ENCODE measurements at regions not wholly inside any gene's neighbourhood (a gene's known extent, or its start where the extent isn't known, plus 50 kb on each side); places are given as distances from the start of the nearest gene placed in this dataset.

DNA sequence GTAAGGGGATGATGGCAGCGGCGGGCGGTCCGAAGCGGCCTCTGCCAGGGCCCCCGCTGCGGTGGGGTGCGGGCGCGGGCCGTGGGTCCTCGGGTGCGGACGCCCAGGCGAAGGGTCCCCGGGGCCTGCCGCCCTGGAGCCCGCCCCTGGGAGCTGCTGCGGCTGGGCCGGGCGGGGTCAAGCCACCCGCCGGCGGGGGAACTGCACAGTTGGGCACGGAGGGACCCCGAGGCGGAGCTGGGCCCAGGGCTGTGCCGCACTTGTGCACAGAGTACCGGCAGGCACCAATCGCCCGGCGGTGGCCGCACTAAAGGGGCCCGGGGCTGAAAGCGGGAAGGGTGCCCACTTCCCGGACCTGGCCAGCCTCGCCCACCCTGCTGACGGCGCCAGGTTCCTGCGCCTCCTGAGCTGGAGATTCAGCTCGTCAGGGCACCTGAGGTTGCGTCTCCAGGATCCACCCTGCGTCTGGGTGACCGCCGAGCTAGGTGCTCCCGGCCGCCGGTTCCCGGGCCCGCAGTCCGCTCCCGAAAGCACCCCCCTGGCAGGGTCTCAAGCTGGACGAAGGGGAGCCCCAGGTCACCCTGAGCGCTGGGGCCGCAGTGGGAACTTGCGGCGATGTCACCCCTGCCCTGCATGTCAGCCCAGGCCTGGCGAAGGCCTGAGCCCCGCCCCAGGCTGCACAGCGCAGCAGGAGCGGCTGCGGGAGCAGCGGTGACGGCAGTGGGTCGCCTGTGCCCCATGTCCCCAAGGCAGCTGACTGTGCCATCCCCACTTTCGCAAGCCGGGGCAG is 56.7 kb upstream of the ETV3 start:
- no peak overlapping the region for H3K4me2 ChIP-seq (ENCODE audit: low read length)
- no peak overlapping the region for H3K27ac ChIP-seq (ENCODE audit: low read depth, low read length)
- no peaks in the 10 kb centered on the region for H3K79me2 ChIP-seq (ENCODE audit: control insufficient read depth, insufficient read depth, low read length, poor library complexity)
- WGBS (ENCODE audit: extremely low coverage, insufficient coverage, insufficient read length): no CpG with 5 or more reads among the region's 67 CpGs
- H2BK5ac ChIP-seq (ENCODE audit: low read depth, low read length, poor library complexity): no peak overlapping the region
- no peak overlapping the region for H3K23ac ChIP-seq (ENCODE audit: low read length)
- H3K4me3 ChIP-seq (ENCODE audit: low read depth, low read length): no peak overlapping the region
- H3K36me3 ChIP-seq (ENCODE audit: control insufficient read depth in 1 of 2, insufficient read depth in 2 of 2, low read length in 2 of 2): no peaks in the 10 kb centered on the region
- H2AK5ac ChIP-seq (ENCODE audit: low read length): no peak overlapping the region
- no peak overlapping the region for H2BK120ac ChIP-seq (ENCODE audit: insufficient read depth, low read length, poor library complexity)
- H3K18ac ChIP-seq (ENCODE audit: low read length): no peak overlapping the region
- H3K79me1 ChIP-seq (ENCODE audit: low read length): peaks cover 3% of the 10 kb centered on the region
- peaks cover 2 to 7% of the 10 kb centered on the region in 2 experiments for H3K4me1 ChIP-seq (ENCODE audit: control insufficient read depth in 1 of 2, insufficient read depth in 2 of 2, low read length in 2 of 2)
- no peak for DNase-seq
- no peak overlapping the region for H4K8ac ChIP-seq (ENCODE audit: low read depth, low read length)
- no peak overlapping the region for H3K14ac ChIP-seq (ENCODE audit: low read length)
- H2AFZ ChIP-seq (ENCODE audit: insufficient read depth, low read length, poor library complexity): no peak overlapping the region
- no peak overlapping the region for H3K4ac ChIP-seq (ENCODE audit: low read depth, low read length)
- no peak overlapping the region for H4K12ac ChIP-seq (ENCODE audit: low read depth, low read length)
- H3K27me3 ChIP-seq (ENCODE audit: insufficient read depth, low read length): no peaks in the 10 kb centered on the region
- peaks cover 2% of the 10 kb centered on the region for H3K9me3 ChIP-seq (ENCODE audit: insufficient read depth, low read depth, low read length)
- H4K91ac ChIP-seq (ENCODE audit: low read depth, low read length): no peak overlapping the region
- no peak overlapping the region for H3K9ac ChIP-seq (ENCODE audit: low read length)
- H2BK12ac ChIP-seq (ENCODE audit: low read length): no peak overlapping the region

DNA sequence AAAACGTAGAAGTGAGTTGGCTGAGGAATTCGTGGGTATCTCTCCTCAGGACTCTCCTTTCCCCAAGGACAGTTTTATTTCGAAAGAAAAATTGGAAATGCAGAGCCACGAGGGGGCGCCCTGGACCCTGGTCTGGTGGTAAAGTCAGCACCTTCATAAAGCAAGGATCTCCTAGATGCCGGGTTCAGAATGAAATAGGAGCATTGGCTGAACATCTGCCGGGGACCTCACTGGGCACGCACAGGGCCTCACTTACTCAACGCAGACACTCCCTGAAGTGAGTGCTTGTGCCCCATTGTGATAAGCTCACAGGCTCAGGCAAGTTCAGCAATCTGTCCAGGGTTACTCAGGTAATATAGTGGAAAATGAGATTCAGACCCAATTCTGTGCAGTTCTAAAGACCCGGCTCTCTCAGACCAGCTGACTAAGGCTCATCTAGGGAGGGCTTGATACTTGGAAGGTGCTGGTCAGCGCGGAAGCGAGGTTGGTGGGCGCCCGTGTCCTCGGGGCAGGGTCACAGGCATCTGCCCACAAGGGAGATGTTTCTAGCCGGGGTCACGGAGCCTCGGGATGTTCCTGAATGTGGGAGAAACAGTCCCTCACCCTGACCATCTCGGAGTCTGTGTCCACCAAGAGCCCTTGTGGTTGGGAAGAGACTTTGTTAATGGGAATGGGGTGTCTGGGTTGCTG is 55.7 kb upstream of the ETV3 start:
- Histone ChIP-seq H3K79me1 (ENCODE audit: low read length) (no peaks in the 10 kb centered on the region), H3K27ac (ENCODE audit: low read depth, low read length) (no peak overlapping the region), H3K27me3 (ENCODE audit: insufficient read depth, low read length) (no peaks in the 10 kb centered on the region), H4K91ac (ENCODE audit: low read depth, low read length) (no peak overlapping the region), H3K14ac (ENCODE audit: low read length) (no peak overlapping the region), H2AK5ac (ENCODE audit: low read length) (no peak overlapping the region), H3K9ac (ENCODE audit: low read length) (no peak overlapping the region), H3K36me3 (ENCODE audit: control insufficient read depth in 1 of 2, insufficient read depth in 2 of 2, low read length in 2 of 2) (no peaks in the 10 kb centered on the region), H2BK12ac (ENCODE audit: low read length) (no peak overlapping the region), H3K4me3 (ENCODE audit: low read depth, low read length) (no peak overlapping the region), H2BK5ac (ENCODE audit: low read depth, low read length, poor library complexity) (no peak overlapping the region), H3K4me2 (ENCODE audit: low read length) (no peak overlapping the region), H3K18ac (ENCODE audit: low read length) (no peak overlapping the region), H2BK120ac (ENCODE audit: insufficient read depth, low read length, poor library complexity) (no peak overlapping the region), H4K8ac (ENCODE audit: low read depth, low read length) (no peak overlapping the region), H2AFZ (ENCODE audit: insufficient read depth, low read length, poor library complexity) (no peak overlapping the region), H3K23ac (ENCODE audit: low read length) (no peak overlapping the region), H3K4me1 (ENCODE audit: control insufficient read depth in 1 of 2, insufficient read depth in 2 of 2, low read length in 2 of 2) (peaks cover 0 to 3% of the 10 kb centered on the region in 2 experiments), H4K12ac (ENCODE audit: low read depth, low read length) (no peak overlapping the region), H3K9me3 (ENCODE audit: insufficient read depth, low read depth, low read length) (peaks cover 2% of the 10 kb centered on the region), H3K4ac (ENCODE audit: low read depth, low read length) (no peak overlapping the region), H3K79me2 (ENCODE audit: control insufficient read depth, insufficient read depth, low read length, poor library complexity) (no peaks in the 10 kb centered on the region)
- WGBS (ENCODE audit: extremely low coverage, insufficient coverage, insufficient read length): no CpG with 5 or more reads among the region's 20 CpGs
- DNase-seq: peak; percentile 68 to 89

- no peak overlapping the region for H3K4ac ChIP-seq (ENCODE audit: low read depth, low read length)
- H4K91ac ChIP-seq (ENCODE audit: low read depth, low read length): no peak overlapping the region
- no peak overlapping the region for H3K27ac ChIP-seq (ENCODE audit: low read depth, low read length)
- H3K79me2 ChIP-seq (ENCODE audit: control insufficient read depth, insufficient read depth, low read length, poor library complexity): no peaks in the 10 kb centered on the region
- H2AFZ ChIP-seq (ENCODE audit: insufficient read depth, low read length, poor library complexity): no peak overlapping the region
- no peak overlapping the region for H2BK5ac ChIP-seq (ENCODE audit: low read depth, low read length, poor library complexity)
- H3K27me3 ChIP-seq (ENCODE audit: insufficient read depth, low read length): no peaks in the 10 kb centered on the region
- no CpG with 5 or more reads among the region's 1 CpG for WGBS (ENCODE audit: extremely low coverage, insufficient coverage, insufficient read length)
- H3K4me1 ChIP-seq (ENCODE audit: control insufficient read depth in 1 of 2, insufficient read depth in 2 of 2, low read length in 2 of 2): no peaks in the 10 kb centered on the region
- no peak overlapping the region for H3K23ac ChIP-seq (ENCODE audit: low read length)
- H3K9me3 ChIP-seq (ENCODE audit: insufficient read depth, low read depth, low read length): peaks cover 2% of the 10 kb centered on the region
- H3K36me3 ChIP-seq (ENCODE audit: control insufficient read depth in 1 of 2, insufficient read depth in 2 of 2, low read length in 2 of 2): no peaks in the 10 kb centered on the region
- H3K18ac ChIP-seq (ENCODE audit: low read length): no peak overlapping the region
- no peak for DNase-seq
- H3K14ac ChIP-seq (ENCODE audit: low read length): no peak overlapping the region
- H3K79me1 ChIP-seq (ENCODE audit: low read length): no peaks in the 10 kb centered on the region
- H3K4me2 ChIP-seq (ENCODE audit: low read length): no peak overlapping the region
- no peak overlapping the region for H2AK5ac ChIP-seq (ENCODE audit: low read length)
- no peak overlapping the region for H4K12ac ChIP-seq (ENCODE audit: low read depth, low read length)
- H2BK120ac ChIP-seq (ENCODE audit: insufficient read depth, low read length, poor library complexity): no peak overlapping the region
- no peak overlapping the region for H2BK12ac ChIP-seq (ENCODE audit: low read length)
- no peak overlapping the region for H4K8ac ChIP-seq (ENCODE audit: low read depth, low read length)
- H3K9ac ChIP-seq (ENCODE audit: low read length): no peak overlapping the region
- no peak overlapping the region for H3K4me3 ChIP-seq (ENCODE audit: low read depth, low read length)
These were observed 55.0 kb upstream of the ETV3 start for GRCh38 chr1:157193219-157193618.

DNA sequence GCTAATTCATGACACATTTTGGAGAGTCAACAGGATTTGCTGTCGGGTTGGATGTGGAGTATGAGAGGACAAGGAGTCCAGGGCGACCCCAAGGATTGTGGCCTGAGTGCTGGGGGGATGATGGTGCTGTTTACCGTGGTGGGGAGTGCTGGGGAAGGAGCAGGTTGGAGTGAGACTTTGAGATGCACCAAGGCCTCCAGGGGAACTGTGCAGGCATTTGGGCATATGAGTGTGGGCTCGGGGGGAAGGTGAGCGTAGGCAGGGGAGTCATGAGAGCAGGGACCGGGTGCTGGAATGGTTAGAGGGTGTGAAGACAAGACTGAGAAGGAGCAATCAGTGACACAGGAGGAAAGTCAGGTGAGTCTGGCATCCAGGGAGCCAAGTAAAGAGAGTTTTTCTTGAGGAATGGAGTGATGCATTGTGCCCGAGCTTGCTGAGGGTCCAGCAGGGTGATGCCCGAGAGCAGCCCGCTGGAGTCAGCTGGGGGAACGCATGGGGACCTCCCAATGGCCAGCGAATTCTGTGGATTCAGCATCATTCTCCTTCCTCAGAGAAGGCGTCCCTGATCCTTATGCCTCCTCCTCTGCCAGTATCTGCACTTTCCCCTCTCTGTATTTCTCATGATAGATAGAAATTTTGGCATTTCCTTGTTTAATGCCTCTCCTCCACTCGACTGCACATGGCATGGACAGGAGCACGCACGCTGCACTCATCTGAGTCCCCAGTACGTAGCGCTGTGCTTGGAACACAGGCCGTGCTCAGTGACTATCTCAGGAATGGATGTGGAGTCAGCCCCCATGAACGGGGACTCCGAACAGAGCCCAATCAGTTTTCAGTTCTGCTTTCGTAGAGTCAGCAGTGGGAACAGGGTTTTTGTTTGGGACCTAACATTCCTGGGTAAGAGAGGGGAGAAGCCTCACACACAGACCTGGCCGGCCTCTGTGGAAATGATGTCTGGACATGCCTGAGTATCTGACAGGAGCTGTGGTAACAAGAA is 52.1 kb upstream of the ETV3 start:
- no peak overlapping the region for H4K8ac ChIP-seq (ENCODE audit: low read depth, low read length)
- no peak overlapping the region for H2BK5ac ChIP-seq (ENCODE audit: low read depth, low read length, poor library complexity)
- no peak overlapping the region for H3K14ac ChIP-seq (ENCODE audit: low read length)
- no peaks in the 10 kb centered on the region for H3K27me3 ChIP-seq (ENCODE audit: insufficient read depth, low read length)
- no peaks in the 10 kb centered on the region for H3K36me3 ChIP-seq (ENCODE audit: control insufficient read depth in 1 of 2, insufficient read depth in 2 of 2, low read length in 2 of 2)
- no peak overlapping the region for H4K91ac ChIP-seq (ENCODE audit: low read depth, low read length)
- H2AFZ ChIP-seq (ENCODE audit: insufficient read depth, low read length, poor library complexity): no peak overlapping the region
- H3K4ac ChIP-seq (ENCODE audit: low read depth, low read length): no peak overlapping the region
- H2AK5ac ChIP-seq (ENCODE audit: low read length): no peak overlapping the region
- H3K27ac ChIP-seq (ENCODE audit: low read depth, low read length): no peak overlapping the region
- no peak overlapping the region for H3K4me3 ChIP-seq (ENCODE audit: low read depth, low read length)
- H3K9ac ChIP-seq (ENCODE audit: low read length): no peak overlapping the region
- no peak overlapping the region for H3K18ac ChIP-seq (ENCODE audit: low read length)
- no peaks in the 10 kb centered on the region for H3K4me1 ChIP-seq (ENCODE audit: control insufficient read depth in 1 of 2, insufficient read depth in 2 of 2, low read length in 2 of 2)
- no peak overlapping the region for H3K4me2 ChIP-seq (ENCODE audit: low read length)
- H3K23ac ChIP-seq (ENCODE audit: low read length): no peak overlapping the region
- H3K9me3 ChIP-seq (ENCODE audit: insufficient read depth, low read depth, low read length): peaks cover 2% of the 10 kb centered on the region
- H4K12ac ChIP-seq (ENCODE audit: low read depth, low read length): no peak overlapping the region
- DNase-seq: no peak
- H3K79me2 ChIP-seq (ENCODE audit: control insufficient read depth, insufficient read depth, low read length, poor library complexity): no peaks in the 10 kb centered on the region
- no peak overlapping the region for H2BK12ac ChIP-seq (ENCODE audit: low read length)
- no peak overlapping the region for H2BK120ac ChIP-seq (ENCODE audit: insufficient read depth, low read length, poor library complexity)
- WGBS (ENCODE audit: extremely low coverage, insufficient coverage, insufficient read length): no CpG with 5 or more reads among the region's 22 CpGs
- no peaks in the 10 kb centered on the region for H3K79me1 ChIP-seq (ENCODE audit: low read length)
